OCI-LY3 (cell line): ENCODE measurements at regions not wholly inside any gene's neighbourhood (a gene's known extent, or its start where the extent isn't known, plus 50 kb on each side); places are given as distances from the start of the nearest gene placed in this dataset.

Experiments
- H2AFZ ChIP-seq: fragments of 200-600, 300-600 bp; shearing (Covaris generic); 2 replicates; pipeline ENCODE4 v1.6.0; 2014; ENCODE audit warnings: antibody characterized with exemption, low read depth, low read length
- H3K27ac ChIP-seq: fragments of 200-600, 300-600 bp; sonication (generic); 2 replicates; pipeline ENCODE4 v1.5.1; 2014; ENCODE audit warnings: mild to moderate bottlenecking, low read length, moderate library complexity, mixed read lengths
- H3K27me3 ChIP-seq: fragments of 200-600, 300-600 bp; sonication (generic); 2 replicates; pipeline ENCODE4 v1.6.1; 2014; ENCODE audit warnings: low read depth, low read length, mixed read lengths
- H3K36me3 ChIP-seq: fragments of 200-600, 300-600 bp; sonication (generic); replicated peaks from 2 replicates; pipeline ENCODE3; 2014; ENCODE audit warnings: low read depth, low read length, mixed read lengths
- H3K4me1 ChIP-seq: fragments of 300-600, 200-600 bp; sonication (generic); 2 replicates; pipeline ENCODE4 v1.6.1; 2014; ENCODE audit warnings: low read length, mixed read lengths
- H3K4me2 ChIP-seq: fragments of 200-600, 300-600 bp; sonication (generic); 2 replicates; pipeline ENCODE4 v1.6.1; 2014; ENCODE audit warnings: low read length, mixed read lengths
- H3K4me3 ChIP-seq: fragments of 300-600, 200-600 bp; sonication (generic); 2 replicates; pipeline ENCODE4 v1.5.1; 2014; ENCODE audit warnings: antibody characterized with exemption, mild to moderate bottlenecking, low read length, moderate library complexity
- H3K79me2 ChIP-seq: fragments of 300-600, 200-600 bp; shearing (Covaris generic); 2 replicates; pipeline ENCODE4 v1.6.1; 2014; ENCODE audit warnings: mild to moderate bottlenecking, low read length, mixed read lengths
- H3K9ac ChIP-seq: fragments of 300-600, 200-600 bp; shearing (Covaris generic); 2 replicates; pipeline ENCODE4 v1.6.0; 2014; ENCODE audit warnings: mild to moderate bottlenecking, low read length, moderate library complexity
- H3K9me3 ChIP-seq: fragments of 200-600, 300-600 bp; shearing (Covaris generic); 2 replicates; pipeline ENCODE4 v1.6.1; 2014; ENCODE audit warnings: low read length, mixed read lengths; ENCODE audit not compliant: insufficient read depth
- H4K20me1 ChIP-seq: fragments of 200-600, 300-600 bp; sonication (generic); 2 replicates; pipeline ENCODE4 v1.6.1; 2016; ENCODE audit warnings: low read length, mixed read lengths; ENCODE audit not compliant: insufficient read depth
- CTCF ChIP-seq: fragments of 200-600, 300-600 bp; sonication (generic); IDR thresholded peaks from 2 replicates; pipeline ENCODE4 v1.5.1; 2014; ENCODE audit warnings: antibody characterized with exemption, low read length, low read depth
- EZH2phosphoT487 ChIP-seq: fragments of 200-600 bp; shearing (Covaris generic); IDR thresholded peaks from 2 replicates; pipeline ENCODE4 v1.6.1; 2018; ENCODE audit warnings: antibody characterized with exemption, mixed run types, low read depth

- no peaks in the 10 kb centered on the region for H4K20me1 ChIP-seq
- no peak overlapping the region for H3K9ac ChIP-seq
- no peak overlapping the region for H3K4me3 ChIP-seq
- no peaks in the 10 kb centered on the region for H3K27me3 ChIP-seq
- no peaks in the 10 kb centered on the region for H3K79me2 ChIP-seq
- no peak overlapping the region for H2AFZ ChIP-seq
- no peak overlapping the region for H3K27ac ChIP-seq
- no peaks in the 10 kb centered on the region for H3K9me3 ChIP-seq
- no peaks in the 10 kb centered on the region for H3K4me1 ChIP-seq
- TF ChIP-seq CTCF (no peak), EZH2phosphoT487 (no peak)
- no peaks in the 10 kb centered on the region for H3K36me3 ChIP-seq
- no peak overlapping the region for H3K4me2 ChIP-seq
Observed at GRCh38 chr4:136283977-136284376, 1248.3 kb downstream of the PCDH18 start.

- no peaks in the 10 kb centered on the region for H3K79me2 ChIP-seq
- H3K27me3 ChIP-seq = no peaks in the 10 kb centered on the region
- H3K4me3 ChIP-seq = no peak overlapping the region
- H3K9me3 ChIP-seq = no peaks in the 10 kb centered on the region
- no peak overlapping the region for H3K9ac ChIP-seq
- TF ChIP-seq CTCF (no peak), EZH2phosphoT487 (no peak)
- H3K27ac ChIP-seq = no peak overlapping the region
- no peak overlapping the region for H3K4me2 ChIP-seq
- H4K20me1 ChIP-seq = no peaks in the 10 kb centered on the region
- H3K36me3 ChIP-seq = no peaks in the 10 kb centered on the region
- H2AFZ ChIP-seq = no peak overlapping the region
- H3K4me1 ChIP-seq = peaks cover 6% of the 10 kb centered on the region
Observed at GRCh38 chr4:136281889-136282288, 1250.4 kb downstream of the PCDH18 start.

GRCh38 chr4:136281307-136281706 is 1251.0 kb downstream of the PCDH18 start:
- no peaks in the 10 kb centered on the region for H3K9me3 ChIP-seq
- H3K4me1 ChIP-seq = peaks cover 6% of the 10 kb centered on the region
- no peak overlapping the region for H3K4me2 ChIP-seq
- no peak overlapping the region for H3K9ac ChIP-seq
- no peak for TF ChIP-seq CTCF
- no peak for TF ChIP-seq EZH2phosphoT487
- H3K27me3 ChIP-seq = no peaks in the 10 kb centered on the region
- no peaks in the 10 kb centered on the region for H4K20me1 ChIP-seq
- H3K4me3 ChIP-seq = no peak overlapping the region
- no peak overlapping the region for H3K27ac ChIP-seq
- no peaks in the 10 kb centered on the region for H3K36me3 ChIP-seq
- H3K79me2 ChIP-seq = no peaks in the 10 kb centered on the region
- H2AFZ ChIP-seq = no peak overlapping the region

GRCh38 chr4:136277741-136278140 is 1254.6 kb downstream of the PCDH18 start:
- TF ChIP-seq CTCF (no peak), EZH2phosphoT487 (no peak)
- Histone ChIP-seq H3K36me3 (no peaks in the 10 kb centered on the region), H2AFZ (peak overlapping the region; percentile 49; the same call in 1 of the 2 replicates), H3K9me3 (no peaks in the 10 kb centered on the region), H3K4me1 (peaks cover 6% of the 10 kb centered on the region), H3K9ac (no peak overlapping the region), H3K27ac (no peak overlapping the region), H4K20me1 (no peaks in the 10 kb centered on the region), H3K27me3 (no peaks in the 10 kb centered on the region), H3K4me3 (no peak overlapping the region), H3K79me2 (no peaks in the 10 kb centered on the region), H3K4me2 (no peak overlapping the region)
